ENCODE measurements at regions not wholly inside any gene's neighbourhood (a gene's known extent, or its start where the extent isn't known, plus 50 kb on each side); places are given as distances from the start of the nearest gene placed in this dataset.

DNA sequence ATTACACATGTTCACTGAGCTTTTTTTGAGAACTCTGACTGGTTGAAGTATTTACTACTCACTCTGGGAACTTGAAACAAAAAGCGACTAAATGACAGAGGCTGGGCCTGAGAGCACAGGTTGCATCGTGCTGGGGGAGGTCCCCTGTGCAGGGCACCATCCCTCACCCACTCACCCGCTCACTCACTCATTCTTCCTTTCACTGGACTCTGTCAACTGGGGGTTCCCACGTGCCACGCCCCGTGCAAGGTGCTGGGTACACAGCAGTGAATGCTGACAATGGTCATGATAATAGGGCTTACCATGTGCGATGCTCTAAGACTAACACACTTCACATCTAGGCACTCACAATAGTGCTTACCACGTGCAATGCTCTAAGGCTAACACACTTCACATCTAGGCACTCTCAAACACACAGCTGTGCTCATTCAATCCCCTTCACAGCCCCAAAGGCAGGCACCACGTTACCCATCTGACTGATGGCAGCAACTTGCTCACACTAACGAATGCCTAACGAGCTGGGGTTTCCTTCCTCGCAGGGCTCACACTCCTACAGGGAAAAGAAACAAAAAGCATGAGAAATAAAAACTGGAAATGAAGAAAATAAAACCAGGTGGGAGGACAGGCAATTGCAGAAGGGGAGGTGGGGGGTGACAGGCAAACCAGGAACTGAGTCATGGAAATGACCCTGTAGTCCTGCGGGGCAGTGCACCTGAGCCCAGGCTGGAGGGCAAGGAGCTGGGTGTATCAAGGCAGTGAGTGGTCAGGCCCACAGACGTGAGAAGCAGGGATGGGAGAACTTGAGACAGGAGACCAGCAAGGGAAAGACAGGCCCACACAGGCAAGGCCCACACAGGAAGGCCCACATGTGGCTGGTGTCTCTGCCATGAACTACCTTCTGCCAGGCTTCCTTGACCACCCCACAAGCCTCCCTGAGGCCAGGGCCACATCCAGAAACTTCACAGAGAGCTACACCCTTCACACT is 147.0 kb upstream of the FAM20C start:
- Histone ChIP-seq H2AFZ (ENCODE audit: low read length) (no peak overlapping the region), H3K23ac (ENCODE audit: low read depth, low read length, poor library complexity) (no peak overlapping the region), H3K36me3 (replicated peaks in 1 of 2; ENCODE audit: control insufficient read depth in 2 of 2, insufficient read depth in 2 of 2, low read length in 2 of 2) (no peaks in the 10 kb centered on the region), H2BK12ac (ENCODE audit: low read length) (no peak overlapping the region), H4K91ac (ENCODE audit: low read depth, low read length, poor library complexity) (no peak overlapping the region), H2AK5ac (ENCODE audit: low read depth, low read length) (peak overlapping the region; percentile 19), H3K9me3 (replicated peaks in 1 of 2; ENCODE audit: control insufficient read depth in 2 of 2, insufficient read depth in 1 of 2, low read depth in 1 of 2, low read length in 2 of 2) (peaks cover 0 to 1% of the 10 kb centered on the region in 2 donors), H2BK15ac (ENCODE audit: low read length) (no peak overlapping the region), H2BK5ac (ENCODE audit: low read length) (no peak overlapping the region), H3K4me1 (ENCODE audit: control insufficient read depth in 2 of 2, insufficient read depth in 1 of 2, low read depth in 1 of 2, low read length in 2 of 2) (peaks cover 0 to 8% of the 10 kb centered on the region in 2 donors), H3K18ac (ENCODE audit: low read length) (peak overlapping the region; percentile 65), H3K27ac (replicated peaks; ENCODE audit: low read length) (no peak overlapping the region), H3K4me3 (ENCODE audit: low read length in 2 of 2) (peak overlapping the region in 1 of 2 donors; percentile 21), H3K4me2 (ENCODE audit: insufficient read depth, low read length, poor library complexity, severe bottlenecking) (no peak overlapping the region), H3K79me1 (ENCODE audit: low read depth, low read length) (no peaks in the 10 kb centered on the region), H3K27me3 (ENCODE audit: control insufficient read depth in 3 of 3, insufficient read depth in 3 of 3, low read depth in 1 of 3, low read length in 3 of 3) (peaks cover 0 to 46% (median 0%) of the 10 kb centered on the region in 3 experiments), H2BK120ac (ENCODE audit: low read depth, low read length) (peak overlapping the region; percentile 72), H3K4ac (ENCODE audit: low read length) (no peak overlapping the region), H3K9ac (ENCODE audit: low read depth, low read length, poor library complexity) (no peak overlapping the region), H3K14ac (ENCODE audit: low read length) (no peak overlapping the region), H4K8ac (ENCODE audit: low read depth, low read length) (no peak overlapping the region)
- DNase-seq (ENCODE audit: low spot score): no peak
- no CpG with 5 or more reads among the region's 14 CpGs for WGBS, 2 donors (ENCODE audit: extremely low coverage in 2 of 2, insufficient read length in 2 of 2, insufficient replicate concordance in 1 of 2)

DNA sequence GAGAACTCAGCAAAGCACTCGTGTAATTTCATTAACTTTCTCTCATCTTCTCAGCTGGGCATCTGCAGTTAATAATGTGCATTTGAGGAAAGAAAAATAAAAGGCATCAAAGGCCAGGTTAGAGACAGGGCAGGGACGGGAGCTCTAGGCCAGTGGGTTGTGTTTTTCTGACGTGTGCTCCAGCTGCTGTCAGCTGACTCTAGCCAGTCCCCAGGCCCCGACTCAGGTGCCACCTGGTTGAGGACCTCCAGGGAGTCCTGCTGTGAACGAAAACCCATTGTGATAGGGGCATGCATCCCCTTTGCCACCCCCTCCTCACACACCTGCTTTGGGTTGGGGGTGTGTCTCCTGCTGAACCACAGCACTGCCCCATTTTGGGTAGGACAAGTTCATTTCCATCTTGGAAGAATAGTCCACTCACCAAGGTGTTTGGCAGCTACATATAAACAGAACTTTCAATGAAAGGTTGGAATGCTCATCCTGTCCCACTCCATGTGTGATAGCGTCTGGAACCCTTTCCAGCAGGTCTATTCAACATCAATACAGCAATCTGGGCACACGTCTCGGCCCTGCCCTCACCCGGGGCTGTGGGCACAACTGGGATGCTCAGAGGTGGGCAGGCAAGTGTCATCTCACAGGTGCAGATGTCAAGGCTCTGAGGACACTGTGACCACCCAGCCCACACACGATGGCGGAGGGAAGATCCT is 146.1 kb upstream of the FAM20C start:
- H3K27ac ChIP-seq (replicated peaks; ENCODE audit: low read length): no peak overlapping the region
- no CpG with 5 or more reads among the region's 11 CpGs for WGBS, 2 donors (ENCODE audit: extremely low coverage in 2 of 2, insufficient read length in 2 of 2, insufficient replicate concordance in 1 of 2)
- no peak for DNase-seq (ENCODE audit: low spot score)

DNA sequence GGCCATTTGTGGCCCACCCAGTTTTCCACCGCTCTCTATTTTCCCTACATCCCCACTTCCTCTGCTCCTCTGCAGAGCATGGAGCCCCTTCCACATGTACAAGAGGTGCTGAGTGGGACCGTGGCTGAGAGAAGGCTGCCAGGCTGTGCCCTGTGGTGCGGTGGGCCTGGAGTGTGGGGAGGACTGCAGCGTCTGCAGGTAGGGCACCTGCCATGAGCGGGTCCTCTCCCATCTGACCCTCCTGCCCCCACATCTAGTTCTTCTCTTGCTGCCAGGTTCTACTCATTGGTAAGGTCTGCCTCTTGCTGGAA is 145.6 kb upstream of the FAM20C start:
- Histone ChIP-seq H3K14ac (ENCODE audit: low read length) (peak overlapping the region; percentile 9), H2BK5ac (ENCODE audit: low read length) (no peak overlapping the region), H2BK12ac (ENCODE audit: low read length) (no peak overlapping the region), H3K4ac (ENCODE audit: low read length) (peak overlapping the region; percentile 80), H2AK5ac (ENCODE audit: low read depth, low read length) (peak overlapping the region; percentile 65), H3K27me3 (ENCODE audit: control insufficient read depth in 3 of 3, insufficient read depth in 3 of 3, low read depth in 1 of 3, low read length in 3 of 3) (peaks cover 0 to 38% (median 0%) of the 10 kb centered on the region in 3 experiments), H4K8ac (ENCODE audit: low read depth, low read length) (peak overlapping the region; percentile 86), H2AFZ (ENCODE audit: low read length) (no peak overlapping the region), H3K4me2 (ENCODE audit: insufficient read depth, low read length, poor library complexity, severe bottlenecking) (no peak overlapping the region), H2BK120ac (ENCODE audit: low read depth, low read length) (peak overlapping the region; percentile 98), H3K9ac (ENCODE audit: low read depth, low read length, poor library complexity) (peak overlapping the region; percentile 10), H3K27ac (replicated peaks; ENCODE audit: low read length) (no peak overlapping the region), H2BK15ac (ENCODE audit: low read length) (peak overlapping the region; percentile 76), H3K79me1 (ENCODE audit: low read depth, low read length) (no peaks in the 10 kb centered on the region), H3K9me3 (replicated peaks in 1 of 2; ENCODE audit: control insufficient read depth in 2 of 2, insufficient read depth in 1 of 2, low read depth in 1 of 2, low read length in 2 of 2) (peaks cover 0 to 1% of the 10 kb centered on the region in 2 donors), H3K23ac (ENCODE audit: low read depth, low read length, poor library complexity) (peak overlapping the region; percentile 61), H3K18ac (ENCODE audit: low read length) (peak overlapping the region; percentile 73), H3K4me3 (ENCODE audit: low read length in 2 of 2) (no peak overlapping the region), H3K4me1 (ENCODE audit: control insufficient read depth in 2 of 2, insufficient read depth in 1 of 2, low read depth in 1 of 2, low read length in 2 of 2) (peaks cover 0 to 7% of the 10 kb centered on the region in 2 donors), H3K36me3 (replicated peaks in 1 of 2; ENCODE audit: control insufficient read depth in 2 of 2, insufficient read depth in 2 of 2, low read length in 2 of 2) (no peaks in the 10 kb centered on the region), H4K91ac (ENCODE audit: low read depth, low read length, poor library complexity) (no peak overlapping the region)
- WGBS, 2 donors (ENCODE audit: extremely low coverage in 2 of 2, insufficient read length in 2 of 2, insufficient replicate concordance in 1 of 2): no CpG with 5 or more reads among the region's 5 CpGs
- no peak for DNase-seq (ENCODE audit: low spot score)

More for the DNA sequence above, 146.1 kb upstream of the FAM20C start:
- Histone ChIP-seq H3K4me2 (ENCODE audit: insufficient read depth, low read length, poor library complexity, severe bottlenecking) (no peak overlapping the region), H4K8ac (ENCODE audit: low read depth, low read length) (peak overlapping the region; percentile 86), H3K23ac (ENCODE audit: low read depth, low read length, poor library complexity) (no peak overlapping the region), H3K4me1 (ENCODE audit: control insufficient read depth in 2 of 2, insufficient read depth in 1 of 2, low read depth in 1 of 2, low read length in 2 of 2) (peaks cover 0 to 8% of the 10 kb centered on the region in 2 donors), H3K36me3 (replicated peaks in 1 of 2; ENCODE audit: control insufficient read depth in 2 of 2, insufficient read depth in 2 of 2, low read length in 2 of 2) (no peaks in the 10 kb centered on the region), H2AK5ac (ENCODE audit: low read depth, low read length) (peak overlapping the region; percentile 65), H3K4ac (ENCODE audit: low read length) (no peak overlapping the region), H2BK12ac (ENCODE audit: low read length) (no peak overlapping the region), H2BK120ac (ENCODE audit: low read depth, low read length) (peak overlapping the region; percentile 98), H3K9ac (ENCODE audit: low read depth, low read length, poor library complexity) (peak overlapping the region; percentile 10), H3K9me3 (replicated peaks in 1 of 2; ENCODE audit: control insufficient read depth in 2 of 2, insufficient read depth in 1 of 2, low read depth in 1 of 2, low read length in 2 of 2) (peaks cover 0 to 1% of the 10 kb centered on the region in 2 donors), H2BK5ac (ENCODE audit: low read length) (no peak overlapping the region), H3K18ac (ENCODE audit: low read length) (no peak overlapping the region), H2BK15ac (ENCODE audit: low read length) (peak overlapping the region; percentile 76), H3K79me1 (ENCODE audit: low read depth, low read length) (no peaks in the 10 kb centered on the region), H2AFZ (ENCODE audit: low read length) (no peak overlapping the region), H3K4me3 (ENCODE audit: low read length in 2 of 2) (no peak overlapping the region), H4K91ac (ENCODE audit: low read depth, low read length, poor library complexity) (no peak overlapping the region), H3K27me3 (ENCODE audit: control insufficient read depth in 3 of 3, insufficient read depth in 3 of 3, low read depth in 1 of 3, low read length in 3 of 3) (peaks cover 0 to 43% (median 0%) of the 10 kb centered on the region in 3 experiments), H3K14ac (ENCODE audit: low read length) (peak overlapping the region; percentile 9)

All from neuronal stem cell (in vitro differentiated cells).